ENCODE measurements at regions not wholly inside any gene's neighbourhood (a gene's known extent, or its start where the extent isn't known, plus 50 kb on each side); places are given as distances from the start of the nearest gene placed in this dataset.

GRCh38 chr15:70185251-70185711 is 87.6 kb upstream of the TLE3 start:
- in situ Hi-C loops (cut with HindIII; ENCODE audit: low sequenced_read_pairs), result no loop called here

- in situ Hi-C loops (cut with HindIII; ENCODE audit: low sequenced_read_pairs), result no loop called here
Observed at GRCh38 chr15:70182858-70183695, 85.4 kb upstream of the TLE3 start.

- in situ Hi-C loops (cut with HindIII; ENCODE audit: low sequenced_read_pairs), result no loop called here
Observed at GRCh38 chr15:70181626-70182255, 84.0 kb upstream of the TLE3 start.

- in situ Hi-C loops (cut with HindIII; ENCODE audit: low sequenced_read_pairs), result no loop called here
Observed at GRCh38 chr15:70180186-70180875, 82.6 kb upstream of the TLE3 start.

- in situ Hi-C loops (cut with HindIII; ENCODE audit: low sequenced_read_pairs), result no loop called here
Observed at GRCh38 chr15:70179309-70179892, 81.7 kb upstream of the TLE3 start.

GRCh38 chr15:70178335-70179084 is 80.8 kb upstream of the TLE3 start:
- in situ Hi-C loops (cut with HindIII; ENCODE audit: low sequenced_read_pairs), result no loop called here

- in situ Hi-C loops (cut with HindIII; ENCODE audit: low sequenced_read_pairs), result no loop called here
Observed at GRCh38 chr15:70172566-70173225, 75.0 kb upstream of the TLE3 start.

GRCh38 chr15:70172124-70172523 is 74.4 kb upstream of the TLE3 start:
- in situ Hi-C loops (cut with HindIII; ENCODE audit: low sequenced_read_pairs), result no loop called here

GRCh38 chr15:70171256-70171886 is 73.7 kb upstream of the TLE3 start:
- in situ Hi-C loops (cut with HindIII; ENCODE audit: low sequenced_read_pairs), result no loop called here

- in situ Hi-C loops (cut with HindIII; ENCODE audit: low sequenced_read_pairs), result no loop called here
Observed at GRCh38 chr15:70170096-70170699, 72.5 kb upstream of the TLE3 start.

GRCh38 chr15:70169147-70169546 is 71.4 kb upstream of the TLE3 start:
- in situ Hi-C loops (cut with HindIII; ENCODE audit: low sequenced_read_pairs), result no loop called here

- in situ Hi-C loops (cut with HindIII; ENCODE audit: low sequenced_read_pairs), result no loop called here
Observed at GRCh38 chr15:70167155-70167554, 69.4 kb upstream of the TLE3 start.

GRCh38 chr15:70166506-70167087 is 68.9 kb upstream of the TLE3 start:
- in situ Hi-C loops (cut with HindIII; ENCODE audit: low sequenced_read_pairs), result no loop called here

- in situ Hi-C loops (cut with HindIII; ENCODE audit: low sequenced_read_pairs), result no loop called here
Observed at GRCh38 chr15:70165716-70166284, 68.1 kb upstream of the TLE3 start.

GRCh38 chr15:70164910-70165715 is 67.4 kb upstream of the TLE3 start:
- in situ Hi-C loops (cut with HindIII; ENCODE audit: low sequenced_read_pairs), result no loop called here

GRCh38 chr15:70164156-70164900 is 66.6 kb upstream of the TLE3 start:
- in situ Hi-C loops (cut with HindIII; ENCODE audit: low sequenced_read_pairs), result no loop called here

Data from endothelial cell of hepatic sinusoid (primary cell).